Glomerular visceral epithelial cell (primary cell): ENCODE measurements at regions not wholly inside any gene's neighbourhood (a gene's known extent, or its start where the extent isn't known, plus 50 kb on each side); places are given as distances from the start of the nearest gene placed in this dataset.

Source experiments
- DNase-seq: peaks from one replicate; pipeline ENCODE4 v3.0.0-alpha.2; 2016; ENCODE audit errors: extremely low spot score

GRCh38 chr4:26104056-26104685, 190.2 kb downstream of the SMIM20 start:
- DNase-seq = no peak

GRCh38 chr4:26105337-26105736, 191.3 kb downstream of the SMIM20 start:
- no peak for DNase-seq

GRCh38 chr4:26105815-26106699, 192.0 kb downstream of the SMIM20 start:
- peak; percentile 18 for DNase-seq

- DNase-seq = no peak
These were observed 192.8 kb downstream of the SMIM20 start for GRCh38 chr4:26106776-26107175.

GRCh38 chr4:26108054-26108453, 194.0 kb downstream of the SMIM20 start:
- no peak for DNase-seq

GRCh38 chr4:26110493-26110892, 196.5 kb downstream of the SMIM20 start:
- DNase-seq = no peak

GRCh38 chr4:26113339-26113940, 199.4 kb downstream of the SMIM20 start:
- no peak for DNase-seq

- DNase-seq = no peak
These were observed 202.0 kb downstream of the SMIM20 start for GRCh38 chr4:26116057-26116456.

- DNase-seq = no peak
These were observed 200.6 kb upstream of the RBPJ start for GRCh38 chr4:26120098-26120825.

GRCh38 chr4:26122690-26123089, 198.1 kb upstream of the RBPJ start:
- no peak for DNase-seq

- DNase-seq = no peak
These were observed 196.0 kb upstream of the RBPJ start for GRCh38 chr4:26124753-26125321.

GRCh38 chr4:26126143-26126718, 194.6 kb upstream of the RBPJ start:
- DNase-seq = no peak

- DNase-seq = no peak
These were observed 193.8 kb upstream of the RBPJ start for GRCh38 chr4:26126994-26127393.

- no peak for DNase-seq
These were observed 192.9 kb upstream of the RBPJ start for GRCh38 chr4:26127851-26128337.

- no peak for DNase-seq
These were observed 190.6 kb upstream of the RBPJ start for GRCh38 chr4:26130173-26130572.

GRCh38 chr4:26130841-26131432, 189.9 kb upstream of the RBPJ start:
- no peak for DNase-seq

- DNase-seq = no peak
These were observed 189.1 kb upstream of the RBPJ start for GRCh38 chr4:26131711-26132110.

- DNase-seq = no peak
These were observed 188.0 kb upstream of the RBPJ start for GRCh38 chr4:26132858-26133257.

- no peak for DNase-seq
These were observed 187.0 kb upstream of the RBPJ start for GRCh38 chr4:26133840-26134239.

- no peak for DNase-seq
These were observed 185.5 kb upstream of the RBPJ start for GRCh38 chr4:26135331-26135730.

- DNase-seq = no peak
These were observed 184.2 kb upstream of the RBPJ start for GRCh38 chr4:26136615-26137014.
